Fibroblast of lung (primary cell): ENCODE measurements at regions not wholly inside any gene's neighbourhood (a gene's known extent, or its start where the extent isn't known, plus 50 kb on each side); places are given as distances from the start of the nearest gene placed in this dataset.
"Not testable (repeated sequence)": the region's sequence is repeated elsewhere in the genome, so short reads cannot be mapped to it uniquely, and the experiment has no call there.

Source experiments
- DNase-seq, 2 donors: peaks; one replicate each; pipeline versions ENCODE4 v3.0.0 to v3.0.0-alpha.2; 2010; ENCODE audit warnings: low read depth in 2 of 2
- H2AFZ ChIP-seq: 2 replicates; pipeline ENCODE4 v1.5.1; 2012; ENCODE audit warnings: low read length, control low read depth, inconsistent platforms
- H3K27ac ChIP-seq: 2 replicates; pipeline ENCODE4 v1.5.1; 2011; ENCODE audit warnings: low read length, control low read depth; ENCODE audit not compliant: insufficient read depth
- H3K27me3 ChIP-seq: 2 replicates; pipeline ENCODE4 v1.5.1; 2011; ENCODE audit warnings: mild to moderate bottlenecking, low read length; ENCODE audit not compliant: control insufficient read depth, insufficient read depth
- H3K36me3 ChIP-seq: 2 replicates; pipeline ENCODE4 v1.5.1; 2011; ENCODE audit warnings: low read length; ENCODE audit not compliant: control insufficient read depth, insufficient read depth
- H3K4me1 ChIP-seq: 2 replicates; pipeline ENCODE4 v1.5.1; 2011; ENCODE audit warnings: low read length; ENCODE audit not compliant: control insufficient read depth, insufficient read depth; ENCODE audit errors: extremely low read depth
- H3K4me2 ChIP-seq: 2 replicates; pipeline ENCODE4 v1.5.1; 2011; ENCODE audit warnings: low read length, control low read depth; ENCODE audit not compliant: insufficient read depth; ENCODE audit errors: extremely low read depth
- H3K4me3 ChIP-seq, 4 experiments: fragments of 200-600 bp in 1 of 4; sonication (generic) in 1 of 4; replicated peaks in 1 of 4; 2 replicates each; pipeline ENCODE4 v1.5.1; 2011 to 2016; ENCODE audit warnings: low read length in 4 of 4, low read depth in 3 of 4, mild to moderate bottlenecking in 3 of 4, control low read depth in 2 of 4, inconsistent platforms in 1 of 4, mixed read lengths in 1 of 4; ENCODE audit not compliant: insufficient read depth in 1 of 4; ENCODE audit errors: control extremely low read depth in 1 of 4
- H3K79me2 ChIP-seq: 2 replicates; pipeline ENCODE4 v1.5.1; 2012; ENCODE audit warnings: mild to moderate bottlenecking, low read length, inconsistent platforms; ENCODE audit not compliant: control insufficient read depth, insufficient read depth
- H3K9ac ChIP-seq: 2 replicates; pipeline ENCODE4 v1.5.1; 2011; ENCODE audit warnings: mild to moderate bottlenecking, low read length, control low read depth; ENCODE audit not compliant: insufficient read depth
- H3K9me3 ChIP-seq: 2 replicates; pipeline ENCODE4 v1.5.1; 2012; ENCODE audit warnings: low read depth, low read length; ENCODE audit not compliant: control insufficient read depth, insufficient read depth
- H4K20me1 ChIP-seq: 2 replicates; pipeline ENCODE4 v1.5.1; 2011; ENCODE audit warnings: low read length; ENCODE audit not compliant: control insufficient read depth, insufficient read depth; ENCODE audit errors: extremely low read depth
- CTCF ChIP-seq, 2 donors: IDR thresholded peaks in 1 of 2; conservative IDR thresholded peaks in 1 of 2; 1 replicate in 1 of 2; 2 replicates in 1 of 2; pipeline ENCODE4 v1.5.1; 2011 to 2012; ENCODE audit warnings: low read length in 2 of 2, control low read depth in 1 of 2, inconsistent platforms in 1 of 2, low read depth in 1 of 2, mild to moderate bottlenecking in 1 of 2
- EZH2 ChIP-seq: IDR thresholded peaks from 2 replicates; pipeline ENCODE4 v1.5.1; 2012; ENCODE audit warnings: low read length, control low read depth, mild to moderate bottlenecking; ENCODE audit errors: missing control alignments

- Histone ChIP-seq H4K20me1 (no peaks in the 10 kb centered on the region), H2AFZ (no peak overlapping the region), H3K27me3 (no peaks in the 10 kb centered on the region), H3K4me1 (no peaks in the 10 kb centered on the region), H3K27ac (no peak overlapping the region), H3K4me3 (no peak overlapping the region), H3K79me2 (no peaks in the 10 kb centered on the region), H3K36me3 (no peaks in the 10 kb centered on the region), H3K9me3 (no peaks in the 10 kb centered on the region), H3K9ac (no peak overlapping the region), H3K4me2 (no peak overlapping the region)
- TF ChIP-seq EZH2, result no peak
- no peak for TF ChIP-seq CTCF (conservative IDR thresholded peaks at IDR 0.05 in 1 of 2, IDR thresholded peaks at IDR 0.05 in 1 of 2; ENCODE audit: low read depth in 1 of 2, low read length in 2 of 2)
- no peak for DNase-seq
Measured at GRCh38 chr4:132445386-132445785, 703.7 kb upstream of the PCDH10 start.

- not testable (repeated sequence) for H3K79me2 ChIP-seq, H3K9ac ChIP-seq, H3K9me3 ChIP-seq, H2AFZ ChIP-seq, H3K27me3 ChIP-seq, H3K4me1 ChIP-seq, H3K27ac ChIP-seq, H3K36me3 ChIP-seq, H3K4me2 ChIP-seq, DNase-seq, H3K4me3 ChIP-seq, H4K20me1 ChIP-seq
Measured at GRCh38 chr4:132457987-132458386, 691.1 kb upstream of the PCDH10 start.

GRCh38 chr4:132479543-132479942, 669.6 kb upstream of the PCDH10 start:
- Histone ChIP-seq H3K4me2 (no peak overlapping the region), H3K79me2 (no peaks in the 10 kb centered on the region), H4K20me1 (no peaks in the 10 kb centered on the region), H2AFZ (no peak overlapping the region), H3K27me3 (no peaks in the 10 kb centered on the region), H3K36me3 (no peaks in the 10 kb centered on the region), H3K27ac (no peak overlapping the region), H3K9me3 (no peaks in the 10 kb centered on the region), H3K4me1 (no peaks in the 10 kb centered on the region), H3K9ac (no peak overlapping the region), H3K4me3 (no peak overlapping the region)
- TF ChIP-seq CTCF (conservative IDR thresholded peaks at IDR 0.05 in 1 of 2, IDR thresholded peaks at IDR 0.05 in 1 of 2; ENCODE audit: low read depth in 1 of 2, low read length in 2 of 2) (no peak), EZH2 (no peak)
- DNase-seq, result no peak

GRCh38 chr4:132488555-132488954, 660.5 kb upstream of the PCDH10 start:
- no peak for DNase-seq
- Histone ChIP-seq H3K27ac (no peak overlapping the region), H3K4me1 (no peaks in the 10 kb centered on the region), H3K4me2 (no peak overlapping the region), H2AFZ (no peak overlapping the region), H3K79me2 (no peaks in the 10 kb centered on the region), H3K9me3 (no peaks in the 10 kb centered on the region), H3K27me3 (no peaks in the 10 kb centered on the region), H3K4me3 (no peak overlapping the region), H4K20me1 (no peaks in the 10 kb centered on the region), H3K9ac (no peak overlapping the region), H3K36me3 (no peaks in the 10 kb centered on the region)
- no peak for TF ChIP-seq EZH2
- TF ChIP-seq CTCF (conservative IDR thresholded peaks at IDR 0.05 in 1 of 2, IDR thresholded peaks at IDR 0.05 in 1 of 2; ENCODE audit: low read depth in 1 of 2, low read length in 2 of 2), result no peak
